ENCODE measurements at regions not wholly inside any gene's neighbourhood (a gene's known extent, or its start where the extent isn't known, plus 50 kb on each side); places are given as distances from the start of the nearest gene placed in this dataset.
"Not testable (repeated sequence)": the region's sequence is repeated elsewhere in the genome, so short reads cannot be mapped to it uniquely, and the experiment has no call there.

DNA sequence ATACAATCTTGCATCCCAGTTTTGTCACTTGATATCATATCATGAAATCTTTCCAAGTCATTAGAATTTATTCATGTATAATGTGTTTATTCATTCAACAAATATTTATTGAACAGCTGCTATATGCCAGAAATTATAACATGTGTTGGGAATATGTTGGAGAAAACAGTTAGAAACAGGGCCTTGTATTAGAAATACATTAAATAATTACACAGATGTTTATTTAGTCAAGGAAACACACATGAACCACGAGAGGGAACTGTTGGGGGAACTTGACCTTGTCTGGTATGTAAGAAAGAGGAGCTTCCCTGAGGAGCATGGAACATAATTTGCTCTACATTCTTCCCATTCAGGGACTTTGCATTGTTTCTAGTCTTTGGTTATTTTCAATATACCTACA is 191.7 kb upstream of the FRMD6 start:
- no peak for DNase-seq
- TF ChIP-seq, protein P1, sequence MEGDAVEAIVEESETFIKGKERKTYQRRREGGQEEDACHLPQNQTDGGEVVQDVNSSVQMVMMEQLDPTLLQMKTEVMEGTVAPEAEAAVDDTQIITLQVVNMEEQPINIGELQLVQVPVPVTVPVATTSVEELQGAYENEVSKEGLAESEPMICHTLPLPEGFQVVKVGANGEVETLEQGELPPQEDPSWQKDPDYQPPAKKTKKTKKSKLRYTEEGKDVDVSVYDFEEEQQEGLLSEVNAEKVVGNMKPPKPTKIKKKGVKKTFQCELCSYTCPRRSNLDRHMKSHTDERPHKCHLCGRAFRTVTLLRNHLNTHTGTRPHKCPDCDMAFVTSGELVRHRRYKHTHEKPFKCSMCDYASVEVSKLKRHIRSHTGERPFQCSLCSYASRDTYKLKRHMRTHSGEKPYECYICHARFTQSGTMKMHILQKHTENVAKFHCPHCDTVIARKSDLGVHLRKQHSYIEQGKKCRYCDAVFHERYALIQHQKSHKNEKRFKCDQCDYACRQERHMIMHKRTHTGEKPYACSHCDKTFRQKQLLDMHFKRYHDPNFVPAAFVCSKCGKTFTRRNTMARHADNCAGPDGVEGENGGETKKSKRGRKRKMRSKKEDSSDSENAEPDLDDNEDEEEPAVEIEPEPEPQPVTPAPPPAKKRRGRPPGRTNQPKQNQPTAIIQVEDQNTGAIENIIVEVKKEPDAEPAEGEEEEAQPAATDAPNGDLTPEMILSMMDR (IDR thresholded peaks at IDR 0.05), result no peak

DNA sequence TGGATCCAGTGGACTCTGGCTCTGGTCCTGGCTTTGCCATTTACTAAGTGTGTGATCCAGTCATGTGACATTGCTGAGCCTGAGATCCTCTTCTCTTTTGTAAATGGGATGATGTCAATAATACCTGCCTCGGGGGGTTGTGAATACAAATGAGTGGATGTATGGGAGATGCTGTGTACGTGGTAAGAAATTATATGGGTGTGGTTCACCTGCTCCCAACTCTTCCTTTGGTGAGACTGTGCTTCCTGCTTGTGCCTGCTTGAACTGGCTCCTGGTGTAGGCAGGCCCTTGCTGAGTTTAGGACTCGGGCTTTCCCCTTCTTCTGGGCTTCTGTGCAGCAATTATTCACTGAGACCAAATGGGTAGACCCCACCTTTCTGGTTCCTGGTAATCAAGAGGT is 189.5 kb upstream of the FRMD6 start:
- Histone ChIP-seq H3K36me3 (ENCODE audit: low read depth) (no peaks in the 10 kb centered on the region), H3K4me1 (ENCODE audit: low read depth) (no peaks in the 10 kb centered on the region), H3K9me3 (no peaks in the 10 kb centered on the region), H3K4me3 (no peak overlapping the region)
- intact Hi-C loops (cut with DNase I, micrococcal nuclease), result no loop called here
- TF ChIP-seq, protein P1 (IDR thresholded peaks at IDR 0.05), result no peak
- DNase-seq (no peak), ATAC-seq (peak; percentile 22)

More for the DNA sequence above, 191.7 kb upstream of the FRMD6 start:
- Histone ChIP-seq H3K36me3 (ENCODE audit: low read depth) (no peaks in the 10 kb centered on the region), H3K4me3 (no peak overlapping the region), H3K9me3 (no peaks in the 10 kb centered on the region), H3K4me1 (ENCODE audit: low read depth) (no peaks in the 10 kb centered on the region)
- ATAC-seq, result no peak
- intact Hi-C loops (cut with DNase I, micrococcal nuclease), result no loop called here

DNA sequence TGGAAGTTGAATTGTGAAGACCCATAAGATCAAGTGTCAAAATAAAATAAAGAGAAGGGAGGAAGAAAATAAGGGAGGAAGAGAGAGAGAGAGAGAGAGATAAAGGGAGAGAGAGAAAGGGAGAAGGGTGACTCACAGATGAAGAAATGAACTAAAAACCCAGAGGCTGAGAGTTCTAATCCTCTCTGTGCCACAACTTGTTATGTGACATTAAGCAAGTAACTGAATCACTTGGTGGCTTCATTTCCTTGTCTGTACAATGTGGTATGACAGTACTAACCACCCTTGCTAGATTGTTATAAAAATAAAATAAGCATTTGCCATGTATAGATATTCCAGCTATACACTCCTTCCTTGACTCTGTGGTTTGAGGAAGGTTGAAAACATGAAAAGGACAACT is 189.0 kb upstream of the FRMD6 start:
- DNase-seq, result no peak
- intact Hi-C loops (cut with DNase I, micrococcal nuclease), result no loop called here
- no peak for ATAC-seq

DNA sequence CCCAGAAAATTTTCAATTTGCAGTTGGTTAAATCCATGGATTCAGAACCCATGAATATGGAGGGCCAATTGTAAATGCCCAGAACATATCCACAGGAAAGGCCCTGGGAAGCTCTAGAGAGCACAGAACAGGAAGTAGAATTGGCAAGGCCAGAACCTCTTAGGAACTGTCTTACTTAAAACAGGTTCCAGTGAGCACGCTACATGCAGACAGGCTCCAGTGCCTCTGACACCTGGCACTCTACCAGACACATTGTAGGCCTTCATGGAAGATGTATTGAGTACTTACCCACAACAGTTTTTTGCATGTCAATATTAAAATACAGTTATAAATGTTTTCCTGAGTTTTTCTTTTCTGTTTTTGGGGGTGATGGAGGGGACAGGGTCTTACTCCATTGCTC is 188.2 kb upstream of the FRMD6 start:
- TF ChIP-seq, protein P1 (IDR thresholded peaks at IDR 0.05), result no peak
- no peaks in the 10 kb centered on the region for H3K9me3 ChIP-seq
- DNase-seq (no peak), ATAC-seq (no peak)
- no peak overlapping the region for H3K4me3 ChIP-seq
- intact Hi-C loops (cut with DNase I, micrococcal nuclease), result no loop called here
- H3K36me3 ChIP-seq (ENCODE audit: low read depth), result no peaks in the 10 kb centered on the region
- H3K4me1 ChIP-seq (ENCODE audit: low read depth), result no peaks in the 10 kb centered on the region

More for the DNA sequence above, 189.0 kb upstream of the FRMD6 start:
- Histone ChIP-seq H3K4me3 (no peak overlapping the region), H3K4me1 (ENCODE audit: low read depth) (no peaks in the 10 kb centered on the region), H3K36me3 (ENCODE audit: low read depth) (no peaks in the 10 kb centered on the region), H3K9me3 (no peaks in the 10 kb centered on the region)
- TF ChIP-seq, protein P1 (IDR thresholded peaks at IDR 0.05), result no peak

DNA sequence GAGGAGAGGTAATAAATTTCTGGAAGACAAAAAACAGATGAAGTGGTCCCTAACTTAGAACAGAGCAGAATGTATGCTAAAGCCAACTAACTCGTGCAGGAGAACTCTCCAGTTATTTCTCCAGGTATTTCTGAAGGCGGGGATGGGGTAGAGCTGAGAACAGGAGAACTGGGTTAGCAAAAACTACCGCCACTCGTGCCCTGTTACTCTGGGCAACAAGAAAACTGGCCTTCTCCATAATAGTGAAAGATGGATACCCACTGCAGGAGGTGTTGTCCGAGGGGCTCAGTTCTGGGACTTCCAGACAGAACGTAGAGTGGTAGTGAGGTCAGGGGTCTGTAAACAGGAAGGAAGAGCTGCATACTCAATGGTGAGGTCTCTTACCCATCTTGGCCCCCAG is 187.3 kb upstream of the FRMD6 start:
- no peaks in the 10 kb centered on the region for H3K4me1 ChIP-seq (ENCODE audit: low read depth)
- intact Hi-C loops (cut with DNase I, micrococcal nuclease), result no loop called here
- H3K9me3 ChIP-seq, result no peaks in the 10 kb centered on the region
- no peak for ATAC-seq
- TF ChIP-seq, protein P1 (IDR thresholded peaks at IDR 0.05), result no peak
- H3K36me3 ChIP-seq (ENCODE audit: low read depth), result no peaks in the 10 kb centered on the region
- DNase-seq, result no peak
- no peak overlapping the region for H3K4me3 ChIP-seq

DNA sequence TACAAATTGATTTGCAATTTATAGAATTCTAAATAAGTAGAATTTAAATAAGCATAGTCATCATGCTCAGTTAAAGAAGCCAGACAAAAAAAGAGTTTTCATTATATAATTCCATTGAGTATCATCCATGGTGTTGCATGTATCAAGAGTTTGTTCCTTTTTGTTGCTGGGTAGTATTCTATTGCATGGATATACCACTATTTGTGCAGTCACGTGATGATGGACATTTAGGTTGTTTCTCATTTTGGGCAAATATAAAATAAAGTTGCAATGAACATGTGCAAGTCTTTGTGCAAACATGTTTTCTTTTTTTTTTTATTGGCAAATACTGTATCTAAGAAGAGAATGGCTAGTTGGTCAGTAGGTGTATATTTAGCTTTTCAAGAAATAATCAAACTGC is 186.2 kb upstream of the FRMD6 start:
- Histone ChIP-seq H3K36me3 (ENCODE audit: low read depth) (no peaks in the 10 kb centered on the region), H3K9me3 (no peaks in the 10 kb centered on the region), H3K4me3 (no peak overlapping the region), H3K4me1 (ENCODE audit: low read depth) (no peaks in the 10 kb centered on the region)
- DNase-seq, result no peak
- TF ChIP-seq, protein P1 (IDR thresholded peaks at IDR 0.05), result no peak
- intact Hi-C loops (cut with DNase I, micrococcal nuclease), result no loop called here
- no peak for ATAC-seq

DNA sequence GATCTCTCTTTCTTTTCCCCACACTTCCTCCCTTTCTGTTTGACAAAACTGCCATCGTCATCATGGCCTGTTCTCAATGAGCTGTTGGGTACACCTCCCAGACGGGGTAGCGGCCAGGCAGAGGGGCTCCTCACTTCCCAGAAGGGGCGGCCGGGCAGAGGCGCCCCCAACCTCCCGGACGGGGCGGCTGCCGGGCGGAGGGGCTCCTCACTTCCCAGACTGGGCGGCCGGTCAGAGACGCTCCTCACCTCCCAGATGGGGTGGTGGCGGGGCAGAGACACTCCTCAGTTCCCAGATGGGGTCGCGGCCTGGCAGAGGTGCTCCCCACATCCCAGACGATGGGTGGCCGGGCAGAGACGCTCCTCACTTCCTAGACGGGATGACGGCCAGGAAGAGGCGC is 184.3 kb upstream of the FRMD6 start:
- H3K36me3 ChIP-seq (ENCODE audit: low read depth); ATAC-seq; intact Hi-C loops (cut with DNase I, micrococcal nuclease); H3K4me3 ChIP-seq; DNase-seq; H3K4me1 ChIP-seq (ENCODE audit: low read depth); H3K9me3 ChIP-seq: not testable (repeated sequence)

All from mucosa of descending colon (tissue), 3 donors.